Endothelial cell (in vitro differentiated cells): ENCODE measurements at regions not wholly inside any gene's neighbourhood (a gene's known extent, or its start where the extent isn't known, plus 50 kb on each side); places are given as distances from the start of the nearest gene placed in this dataset.

Experiments
- DNase-seq: peaks from one replicate; pipeline ENCODE4 v3.0.0; 2021; ENCODE audit warnings: low spot score
- H3K27ac Mint-ChIP-seq: one replicate; pipeline ENCODE4 v1.8.0; 2021; ENCODE audit warnings: mixed read lengths, inconsistent platforms; ENCODE audit not compliant: unreplicated experiment
- H3K27me3 Mint-ChIP-seq: one replicate; pipeline ENCODE4 v1.8.0; 2021; ENCODE audit warnings: mild to moderate bottlenecking, moderate library complexity, mixed read lengths, inconsistent platforms; ENCODE audit not compliant: unreplicated experiment
- H3K36me3 Mint-ChIP-seq: one replicate; pipeline ENCODE4 v1.8.0; 2021; ENCODE audit warnings: mild to moderate bottlenecking, low read depth, mixed read lengths, inconsistent platforms; ENCODE audit not compliant: unreplicated experiment
- H3K4me1 Mint-ChIP-seq: one replicate; pipeline ENCODE4 v1.8.0; 2021; ENCODE audit warnings: mild to moderate bottlenecking, mixed read lengths, inconsistent platforms; ENCODE audit not compliant: unreplicated experiment
- H3K4me3 Mint-ChIP-seq: one replicate; pipeline ENCODE4 v1.8.0; 2021; ENCODE audit warnings: mild to moderate bottlenecking, mixed read lengths, inconsistent platforms; ENCODE audit not compliant: unreplicated experiment
- H3K9me3 Mint-ChIP-seq: one replicate; pipeline ENCODE4 v1.8.0; 2021; ENCODE audit warnings: mixed read lengths, inconsistent platforms; ENCODE audit not compliant: unreplicated experiment
- TF ChIP-seq, protein P1 (sequence below): fragments of 200-600 bp; sonication (generic); IDR thresholded peaks from one replicate; pipeline ENCODE4 v1.5.0; 2021; ENCODE audit warnings: antibody characterized with exemption; ENCODE audit not compliant: unreplicated experiment

- no peak overlapping the region for H3K27ac Mint-ChIP-seq
- no peak overlapping the region for H3K4me3 Mint-ChIP-seq
- H3K36me3 Mint-ChIP-seq: no peaks in the 10 kb centered on the region
- TF ChIP-seq, protein P1, sequence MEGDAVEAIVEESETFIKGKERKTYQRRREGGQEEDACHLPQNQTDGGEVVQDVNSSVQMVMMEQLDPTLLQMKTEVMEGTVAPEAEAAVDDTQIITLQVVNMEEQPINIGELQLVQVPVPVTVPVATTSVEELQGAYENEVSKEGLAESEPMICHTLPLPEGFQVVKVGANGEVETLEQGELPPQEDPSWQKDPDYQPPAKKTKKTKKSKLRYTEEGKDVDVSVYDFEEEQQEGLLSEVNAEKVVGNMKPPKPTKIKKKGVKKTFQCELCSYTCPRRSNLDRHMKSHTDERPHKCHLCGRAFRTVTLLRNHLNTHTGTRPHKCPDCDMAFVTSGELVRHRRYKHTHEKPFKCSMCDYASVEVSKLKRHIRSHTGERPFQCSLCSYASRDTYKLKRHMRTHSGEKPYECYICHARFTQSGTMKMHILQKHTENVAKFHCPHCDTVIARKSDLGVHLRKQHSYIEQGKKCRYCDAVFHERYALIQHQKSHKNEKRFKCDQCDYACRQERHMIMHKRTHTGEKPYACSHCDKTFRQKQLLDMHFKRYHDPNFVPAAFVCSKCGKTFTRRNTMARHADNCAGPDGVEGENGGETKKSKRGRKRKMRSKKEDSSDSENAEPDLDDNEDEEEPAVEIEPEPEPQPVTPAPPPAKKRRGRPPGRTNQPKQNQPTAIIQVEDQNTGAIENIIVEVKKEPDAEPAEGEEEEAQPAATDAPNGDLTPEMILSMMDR: no peak
- H3K4me1 Mint-ChIP-seq: no peaks in the 10 kb centered on the region
- no peak for DNase-seq
- H3K9me3 Mint-ChIP-seq: no peaks in the 10 kb centered on the region
- no peaks in the 10 kb centered on the region for H3K27me3 Mint-ChIP-seq
Observed at GRCh38 chr5:8907168-8907868, 638.6 kb downstream of the SEMA5A start.

GRCh38 chr5:8908055-8908683 lies 637.7 kb downstream of the SEMA5A start:
- DNase-seq: peak; percentile 68
- Mint-ChIP-seq H3K27me3 (no peaks in the 10 kb centered on the region), H3K9me3 (no peaks in the 10 kb centered on the region)

GRCh38 chr5:8912106-8912505 lies 633.8 kb downstream of the SEMA5A start:
- DNase-seq: no peak
- Mint-ChIP-seq H3K9me3 (no peaks in the 10 kb centered on the region), H3K36me3 (no peaks in the 10 kb centered on the region), H3K27me3 (no peaks in the 10 kb centered on the region), H3K27ac (no peak overlapping the region), H3K4me1 (no peaks in the 10 kb centered on the region), H3K4me3 (no peak overlapping the region)
- TF ChIP-seq, protein P1: no peak

More at GRCh38 chr5:8908055-8908683, 637.7 kb downstream of the SEMA5A start:
- TF ChIP-seq, protein P1: peak; percentile 93
- Mint-ChIP-seq H3K27ac (no peak overlapping the region), H3K36me3 (no peaks in the 10 kb centered on the region), H3K4me3 (no peak overlapping the region), H3K4me1 (no peaks in the 10 kb centered on the region)

- no peaks in the 10 kb centered on the region for H3K4me1 Mint-ChIP-seq
- H3K9me3 Mint-ChIP-seq: no peaks in the 10 kb centered on the region
- TF ChIP-seq, protein P1: no peak
- no peak overlapping the region for H3K27ac Mint-ChIP-seq
- peaks cover 3% of the 10 kb centered on the region for H3K27me3 Mint-ChIP-seq
- DNase-seq: no peak
- H3K36me3 Mint-ChIP-seq: no peaks in the 10 kb centered on the region
- H3K4me3 Mint-ChIP-seq: no peak overlapping the region
Observed at GRCh38 chr5:8913522-8913921, 632.4 kb downstream of the SEMA5A start.

DNA sequence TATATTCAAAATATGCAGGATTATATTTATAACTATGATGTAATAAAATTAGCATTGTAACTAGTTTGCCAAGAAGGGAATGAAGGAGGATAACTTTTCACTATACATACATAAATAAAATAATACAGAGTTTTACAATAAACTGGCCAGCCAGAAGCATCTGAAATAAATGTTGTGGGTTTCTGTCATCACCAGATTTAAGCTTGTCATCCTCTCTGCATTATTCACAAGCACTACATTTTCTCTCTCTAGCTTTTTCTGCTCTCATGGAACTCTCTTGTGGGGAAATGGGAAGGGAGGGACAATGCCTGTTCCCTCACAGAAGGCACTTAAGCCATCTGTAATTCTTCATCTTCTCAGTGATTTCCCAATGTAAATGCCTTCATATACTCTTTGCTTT lies 626.8 kb downstream of the SEMA5A start:
- H3K4me1 Mint-ChIP-seq: no peaks in the 10 kb centered on the region
- no peaks in the 10 kb centered on the region for H3K36me3 Mint-ChIP-seq
- TF ChIP-seq, protein P1: no peak
- H3K9me3 Mint-ChIP-seq: no peaks in the 10 kb centered on the region
- H3K27me3 Mint-ChIP-seq: peaks cover 3% of the 10 kb centered on the region
- H3K27ac Mint-ChIP-seq: no peak overlapping the region
- H3K4me3 Mint-ChIP-seq: no peak overlapping the region
- no peak for DNase-seq
